Stimulated activated naive CD4-positive, alpha-beta T cell (primary cell): ENCODE measurements at regions not wholly inside any gene's neighbourhood (a gene's known extent, or its start where the extent isn't known, plus 50 kb on each side); places are given as distances from the start of the nearest gene placed in this dataset.
"Not testable (repeated sequence)": the region's sequence is repeated elsewhere in the genome, so short reads cannot be mapped to it uniquely, and the experiment has no call there.

ENCODE experiments used
- DNase-seq, 6 experiments: peaks; one replicate each; lab custom pipeline; 2025; lab: John Stamatoyannopoulos, UW

DNA sequence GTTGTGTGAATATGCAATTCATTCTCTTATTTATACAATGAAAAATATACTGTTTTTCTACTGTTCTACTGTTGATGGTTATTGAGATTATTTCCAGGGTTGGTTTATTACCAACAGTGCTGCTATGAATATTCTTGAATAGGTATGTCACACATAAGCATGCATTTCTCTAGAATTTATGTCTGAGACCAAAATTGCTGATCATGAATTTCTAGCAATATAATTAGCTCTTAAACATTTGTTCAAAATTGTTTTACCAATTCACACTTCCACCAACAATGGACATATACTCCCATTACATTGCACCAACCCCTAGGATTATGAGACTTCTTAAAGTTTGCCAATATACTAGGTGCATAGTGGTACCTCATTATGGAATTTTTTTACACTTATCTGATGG is 164.1 kb upstream of the KCNQ5 start:
- no peak for DNase-seq

DNA sequence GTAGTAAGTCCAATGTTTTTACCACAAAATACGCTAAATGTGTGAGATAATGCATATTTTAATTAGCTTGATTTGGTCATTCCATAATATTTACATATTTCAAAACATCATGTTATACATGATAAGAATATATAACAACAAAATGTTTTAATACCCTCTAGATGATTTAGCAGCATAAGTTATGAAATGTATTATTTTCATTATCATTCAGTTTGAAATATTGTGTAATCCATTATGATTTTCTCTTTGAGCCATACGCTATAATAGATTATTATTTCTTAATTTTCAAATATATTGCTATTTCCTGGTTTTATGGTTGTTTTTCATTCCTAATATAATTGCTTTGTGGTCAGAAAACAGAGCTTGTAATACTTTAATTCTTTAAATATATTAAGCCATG is 163.3 kb upstream of the KCNQ5 start:
- DNase-seq: no peak

DNA sequence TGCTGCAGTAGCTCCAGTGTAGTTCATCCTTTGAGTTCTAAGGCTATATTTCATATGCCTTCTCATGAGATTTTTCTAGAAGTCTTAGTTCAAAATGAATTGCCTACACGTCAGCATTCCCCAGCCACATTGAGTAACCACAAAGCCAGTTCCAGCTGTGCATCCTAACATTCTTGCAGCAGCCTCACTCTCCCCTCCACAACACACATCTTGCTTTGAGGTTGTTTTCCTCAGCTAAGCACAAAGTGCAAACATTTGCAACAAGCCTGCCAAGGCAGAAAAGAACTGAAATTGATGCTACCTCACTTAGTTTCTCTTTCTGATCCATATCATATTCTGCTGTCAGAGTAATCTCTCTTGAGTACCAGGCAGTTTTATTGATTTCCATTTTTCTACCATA is 160.7 kb upstream of the KCNQ5 start:
- no peak for DNase-seq

DNA sequence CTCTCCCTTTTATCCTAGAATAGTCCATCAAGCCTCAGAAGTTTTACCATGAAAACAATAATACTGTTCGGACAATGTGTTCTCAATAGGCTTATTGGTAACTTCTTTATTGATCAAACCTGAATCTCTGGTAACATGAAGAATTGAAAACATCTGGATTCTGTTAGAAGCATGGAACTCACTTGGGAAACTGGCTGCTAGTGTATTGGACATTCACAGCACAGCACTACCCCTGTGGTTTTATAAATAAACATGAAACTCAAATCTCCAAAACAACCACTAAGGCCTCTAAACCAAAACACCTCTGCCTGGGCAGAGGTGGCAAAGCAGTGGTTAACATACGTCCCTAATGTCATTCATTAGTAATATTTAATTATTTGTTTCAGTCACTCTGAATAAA is 157.6 kb upstream of the KCNQ5 start:
- DNase-seq: no peak

DNA sequence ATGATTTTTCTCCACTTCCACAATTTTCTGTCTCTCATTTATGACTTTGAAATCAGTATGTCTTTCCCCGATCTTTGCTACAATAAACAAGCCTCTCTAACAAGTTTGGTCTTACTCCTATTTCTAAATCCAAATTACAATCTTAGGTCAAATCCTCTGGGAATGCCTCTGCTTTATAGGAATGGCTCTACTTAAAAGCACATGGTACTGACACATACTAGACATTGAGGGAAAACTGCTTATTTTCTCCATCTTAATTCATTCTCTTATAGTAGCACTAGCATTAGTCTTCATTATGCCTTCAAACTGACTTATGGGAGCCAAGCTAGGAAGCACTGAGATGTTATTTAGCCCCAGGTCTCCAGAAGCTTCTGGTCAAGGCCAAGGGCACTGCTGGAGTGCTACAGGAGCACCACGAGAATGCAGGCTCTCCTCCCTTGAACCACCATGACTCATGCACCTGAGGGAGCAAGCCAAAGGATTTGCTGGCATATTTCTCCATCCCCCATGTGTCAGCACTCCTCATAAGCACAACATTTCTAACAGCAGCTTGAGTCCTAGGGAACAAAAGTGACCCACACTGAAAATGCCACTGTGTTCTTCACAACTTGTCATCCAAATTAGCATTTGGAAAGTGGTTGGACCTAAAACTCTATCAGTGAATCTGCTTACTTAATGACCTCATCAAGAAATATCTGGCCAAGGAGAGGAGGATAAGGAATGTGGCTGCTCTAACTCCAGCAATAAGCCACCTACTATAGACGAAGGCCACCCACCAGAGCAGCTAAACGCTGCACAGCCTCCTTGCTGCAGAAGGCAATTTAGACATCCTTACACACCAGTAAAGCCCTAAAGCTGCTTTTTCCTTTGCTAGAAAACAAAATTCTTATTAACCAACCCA is 156.8 kb upstream of the KCNQ5 start:
- no peak for DNase-seq

DNA sequence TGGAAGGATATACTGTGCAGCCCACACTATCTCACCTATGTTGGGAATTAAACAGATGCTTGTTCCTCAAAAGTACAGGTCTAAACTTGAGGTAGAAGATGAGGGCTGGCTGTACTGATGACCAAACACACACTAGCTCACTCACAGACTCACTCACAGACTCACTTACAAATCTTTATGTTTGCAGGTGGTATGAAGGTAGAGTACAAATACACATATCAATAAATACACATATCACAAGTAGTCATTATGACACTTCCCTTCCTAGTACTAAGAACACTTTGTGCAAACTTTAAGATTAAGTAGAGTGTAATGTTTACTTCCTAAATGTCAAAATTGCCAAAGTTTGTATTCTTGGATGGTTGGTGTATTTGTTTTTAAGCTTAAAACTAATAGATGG is 155.4 kb upstream of the KCNQ5 start:
- no peak for DNase-seq

DNA sequence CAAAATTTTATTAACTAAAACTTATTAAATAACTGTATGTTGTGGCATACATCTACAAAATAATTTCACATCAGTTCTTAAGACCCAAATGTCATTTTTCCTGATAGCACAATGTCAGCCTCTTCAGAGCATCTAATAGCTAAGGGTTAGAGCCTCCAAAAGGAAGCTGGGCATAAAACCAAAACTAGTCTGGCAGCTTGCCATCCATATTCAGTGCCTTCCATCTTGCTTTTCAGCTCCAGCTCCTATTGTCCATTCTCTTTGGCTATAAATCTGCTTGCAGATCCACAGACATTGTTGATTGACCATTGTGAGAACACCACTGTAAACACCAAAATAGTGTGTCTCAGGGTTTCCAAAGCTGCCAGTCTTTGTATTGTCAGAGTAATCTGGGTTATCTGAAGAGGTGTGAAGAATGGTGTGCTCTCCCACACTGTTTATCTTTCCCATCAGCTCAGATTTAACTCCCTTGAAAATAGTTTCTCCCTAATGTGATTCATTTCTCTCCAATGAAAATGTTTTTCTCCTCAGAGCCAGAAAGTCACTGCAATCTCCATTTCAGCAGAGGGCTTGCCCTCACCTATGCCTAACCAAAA is 154.8 kb upstream of the KCNQ5 start:
- no peak for DNase-seq

DNA sequence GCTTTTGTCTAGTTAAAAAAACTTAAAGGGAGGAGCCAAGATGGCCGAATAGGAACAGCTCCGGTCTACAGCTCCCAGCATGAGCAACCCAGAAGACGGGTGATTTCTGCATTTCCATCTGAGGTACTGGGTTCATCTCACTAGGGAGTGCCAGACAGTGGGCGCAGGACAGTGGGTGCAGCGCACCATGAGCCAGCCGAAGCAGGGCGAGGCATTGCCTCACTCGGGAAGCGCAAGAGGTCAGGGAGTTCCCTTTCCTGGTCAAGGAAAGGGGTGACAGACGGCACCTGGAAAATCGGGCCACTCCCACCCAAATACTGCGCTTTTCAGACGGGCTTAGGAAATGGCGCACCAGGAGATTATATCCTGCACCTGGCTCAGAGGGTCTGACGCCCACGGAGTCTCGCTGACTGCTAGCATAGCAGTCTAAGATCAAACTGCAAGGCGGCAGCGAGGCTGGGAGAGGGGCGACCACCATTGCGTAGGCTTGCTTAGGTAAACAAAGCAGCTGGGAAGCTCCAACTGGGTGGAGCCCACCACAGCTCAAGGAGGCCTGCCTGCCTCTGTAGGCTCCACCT is 152.4 kb upstream of the KCNQ5 start:
- not testable (repeated sequence) for DNase-seq

DNA sequence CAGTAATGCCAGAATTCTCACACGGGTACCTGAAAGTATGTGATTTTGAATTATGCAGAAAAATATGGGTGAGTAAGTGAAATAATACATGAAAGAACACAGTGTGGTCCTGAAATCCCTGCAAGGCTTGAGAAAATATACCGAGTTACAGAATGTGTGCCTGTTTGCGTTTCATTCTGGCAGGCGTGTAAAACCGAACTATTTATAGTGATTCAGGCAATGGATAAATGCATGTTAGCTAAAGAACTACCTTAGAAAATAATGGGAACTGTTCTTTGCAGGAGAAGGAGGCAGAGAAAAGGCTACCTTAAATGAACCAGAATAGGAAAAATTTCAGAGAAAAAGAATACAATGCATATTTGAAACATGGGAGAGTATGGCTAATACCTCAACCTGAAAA is 145.8 kb upstream of the KCNQ5 start:
- DNase-seq: no peak

DNA sequence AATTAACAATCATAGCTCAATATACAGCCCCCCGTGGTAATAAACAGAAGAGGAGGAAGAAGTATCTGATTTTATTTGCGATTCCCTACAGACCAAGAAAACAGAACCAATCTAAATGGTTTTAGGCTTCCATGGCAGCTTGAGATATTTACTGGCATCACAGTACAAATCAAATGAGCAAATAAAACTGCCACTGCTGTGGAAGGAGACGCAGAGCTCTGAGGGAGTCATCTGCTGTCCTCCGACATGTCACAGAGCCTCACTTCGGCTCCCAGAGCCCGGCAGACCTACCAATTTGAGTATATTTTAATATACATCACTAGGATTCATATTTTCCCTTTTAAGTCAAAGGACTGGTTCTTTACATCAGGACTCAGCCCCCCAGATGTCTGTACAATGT is 145.2 kb upstream of the KCNQ5 start:
- no peak for DNase-seq

DNA sequence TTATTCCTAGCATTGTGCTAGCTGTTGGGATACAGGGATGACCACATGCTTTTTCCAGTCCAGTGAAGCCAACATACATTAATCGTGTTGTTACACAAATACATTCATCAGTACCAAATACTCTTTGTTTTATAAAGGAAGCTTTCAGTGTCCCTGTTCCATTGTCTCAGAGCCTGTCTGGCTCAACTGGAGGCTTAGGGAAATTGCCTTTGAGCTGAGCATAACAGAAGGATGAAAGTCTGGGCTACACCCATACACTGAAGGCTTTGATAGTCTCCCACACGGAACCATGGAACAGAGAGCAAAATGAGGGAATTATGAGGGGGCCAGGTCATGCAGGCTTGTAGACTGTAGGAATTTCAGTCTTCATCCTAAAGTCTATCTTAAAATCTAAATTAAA is 126.4 kb upstream of the KCNQ5 start:
- DNase-seq: no peak

DNA sequence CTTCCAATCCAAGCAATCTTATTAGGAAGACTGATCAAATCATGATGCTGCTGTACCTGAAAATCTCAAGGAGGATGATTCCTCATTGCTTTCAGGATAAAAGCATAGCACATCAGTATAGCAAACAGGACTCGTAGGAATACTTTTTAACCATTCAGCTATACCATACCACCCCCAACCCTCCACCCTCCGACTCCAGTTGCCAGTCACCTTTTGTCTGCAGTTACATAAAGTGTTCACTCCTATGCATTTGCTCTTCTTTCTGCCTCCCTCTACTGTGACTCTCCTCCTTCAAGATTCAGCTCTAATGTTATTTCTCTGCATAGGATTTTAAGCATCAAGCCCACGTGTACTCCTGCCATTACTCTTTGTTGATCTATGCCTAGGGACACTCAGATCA is 124.7 kb upstream of the KCNQ5 start:
- no peak for DNase-seq

DNA sequence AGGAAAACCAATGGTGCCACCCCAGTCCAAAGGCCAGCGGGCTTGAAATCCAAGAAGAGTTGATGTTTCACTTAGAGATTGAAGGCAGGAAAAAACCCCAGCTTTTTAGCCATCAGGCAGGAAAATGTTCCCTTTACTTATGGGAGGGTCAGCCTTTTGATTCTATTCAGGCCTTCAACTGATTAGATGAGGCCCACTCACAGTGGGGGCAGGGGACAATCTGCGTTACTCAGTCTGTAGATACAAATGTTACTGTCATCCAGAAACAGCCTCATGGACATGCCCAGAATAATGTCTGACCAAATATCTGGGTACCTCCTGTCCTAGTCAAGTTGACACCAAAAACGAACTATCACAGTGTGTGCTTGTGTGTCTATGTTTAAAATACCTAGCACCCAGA is 121.2 kb upstream of the KCNQ5 start:
- DNase-seq: no peak

DNA sequence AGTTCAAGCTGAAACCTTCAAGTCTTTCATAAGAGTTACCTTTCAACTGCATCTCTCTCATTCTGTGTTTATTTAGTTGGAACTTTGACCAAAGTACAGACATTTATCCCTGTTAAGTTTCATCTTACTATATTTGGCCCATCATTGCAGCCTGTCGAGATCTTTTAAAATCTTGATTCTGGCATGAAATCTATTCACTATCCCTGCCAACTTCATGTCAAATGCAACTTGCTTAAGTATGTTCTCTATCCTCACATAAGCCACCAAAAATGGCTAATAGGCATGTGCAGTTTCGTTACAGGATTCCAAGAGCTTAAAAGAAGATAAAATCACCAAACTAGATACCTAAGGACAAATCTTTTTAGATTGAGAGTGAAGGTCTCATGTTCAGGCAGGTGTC is 117.5 kb upstream of the KCNQ5 start:
- DNase-seq: no peak

DNA sequence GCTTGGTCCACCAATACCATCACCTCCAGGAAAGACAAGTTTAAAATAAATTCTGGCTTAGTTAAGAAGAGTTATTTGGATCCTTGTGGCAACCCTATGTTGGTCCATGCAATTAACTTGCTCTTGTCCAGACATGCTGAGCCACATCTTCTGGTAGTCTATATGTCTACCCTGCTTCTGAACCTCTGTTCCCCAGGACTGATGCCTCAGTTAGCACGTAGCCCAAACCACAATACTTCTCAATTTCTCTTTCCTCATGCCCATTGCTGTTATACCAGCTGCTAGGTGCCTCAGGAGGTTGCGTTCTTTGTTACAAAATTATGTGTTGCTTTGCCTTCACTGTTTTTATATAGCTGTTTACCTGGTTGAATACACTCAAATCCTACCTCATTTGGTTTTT is 116.4 kb upstream of the KCNQ5 start:
- no peak for DNase-seq

DNA sequence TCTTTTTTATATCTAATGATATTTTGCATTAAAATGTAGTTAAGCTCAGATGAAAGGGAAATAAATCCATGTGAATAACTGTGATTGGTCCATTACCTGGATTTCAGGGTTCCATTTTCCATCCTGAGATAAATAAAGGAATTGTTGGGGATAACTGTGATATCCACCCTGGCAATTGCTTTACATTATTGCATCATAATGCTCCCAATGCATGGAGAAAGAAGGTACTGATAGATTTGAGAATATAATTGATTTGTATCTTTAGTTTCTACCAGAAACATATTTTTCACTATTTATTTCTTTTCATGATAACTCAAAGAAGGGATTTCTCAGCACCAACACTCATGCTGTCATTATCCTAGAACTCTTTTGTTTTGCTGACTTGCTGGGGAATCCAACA is 102.0 kb upstream of the KCNQ5 start:
- DNase-seq: no peak

DNA sequence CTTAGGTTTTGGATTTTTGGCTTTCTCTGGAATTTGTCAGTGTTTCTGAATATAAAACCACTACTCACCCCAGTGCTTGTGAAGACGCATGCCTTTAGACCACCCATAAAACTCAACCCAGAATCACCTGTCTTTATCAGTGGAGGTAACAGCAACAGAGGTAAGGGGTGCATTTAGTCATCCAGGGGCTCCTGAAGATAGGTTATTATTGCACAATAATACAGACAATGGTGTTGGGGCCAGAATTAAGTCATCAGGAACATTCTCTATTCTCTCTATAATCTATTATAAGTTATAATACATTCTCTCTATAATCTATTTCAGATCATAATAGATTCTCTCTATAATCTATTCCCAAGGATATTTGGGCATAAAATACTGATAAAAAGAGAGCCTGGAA is 100.2 kb upstream of the KCNQ5 start:
- DNase-seq: no peak

DNA sequence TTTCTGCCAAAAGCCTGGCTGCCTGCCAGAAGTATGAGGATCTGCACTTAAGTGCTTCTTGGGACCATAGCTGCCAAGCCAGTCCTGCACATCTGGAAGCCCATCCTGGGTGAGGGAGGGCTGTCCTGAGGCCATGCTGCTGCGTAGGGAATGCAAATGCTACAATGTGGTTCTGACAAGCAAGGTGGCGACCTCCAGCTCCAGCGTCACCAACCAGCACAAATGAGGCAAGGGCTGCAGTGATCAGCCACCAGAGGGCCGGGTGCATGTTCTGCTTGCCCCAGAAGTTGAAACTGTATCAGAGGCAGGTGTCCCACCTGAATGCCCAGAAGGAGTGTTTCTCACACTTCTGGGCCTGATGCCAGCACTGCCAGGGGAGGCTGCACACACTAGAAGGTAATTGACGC is 99.1 kb upstream of the KCNQ5 start:
- DNase-seq: peak in 3 of 6 experiments; percentile 4 to 41 (median 24)

DNA sequence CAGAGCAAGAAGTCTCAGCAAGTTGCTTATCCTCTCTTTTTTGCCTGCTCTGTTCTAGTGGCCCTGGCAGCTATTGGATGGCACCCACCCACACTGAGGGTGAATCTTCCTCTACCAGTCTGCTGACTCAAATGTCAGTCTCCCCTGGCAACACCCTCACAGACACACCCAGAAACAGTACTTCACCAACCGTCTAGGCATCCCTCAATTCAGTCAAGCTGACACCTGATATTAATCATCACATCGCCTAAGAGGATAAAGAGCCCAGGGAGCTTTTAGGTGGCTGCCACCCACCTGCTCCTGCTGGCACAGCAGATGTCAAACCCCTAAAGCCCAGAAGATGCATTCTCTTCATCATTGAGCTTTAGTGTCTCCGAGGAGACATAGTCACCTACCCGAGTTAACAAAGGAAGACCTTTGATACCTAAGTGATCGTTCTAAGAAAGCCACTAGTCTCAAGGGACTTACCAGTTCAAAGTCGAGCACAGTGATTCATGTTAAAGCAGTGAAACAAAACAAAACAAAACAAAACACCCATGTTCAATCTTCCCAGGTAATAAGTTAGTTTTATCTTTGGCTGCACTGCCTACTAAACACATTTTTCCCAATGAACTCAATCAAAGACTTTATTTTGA is 97.7 kb upstream of the KCNQ5 start:
- no peak for DNase-seq

DNA sequence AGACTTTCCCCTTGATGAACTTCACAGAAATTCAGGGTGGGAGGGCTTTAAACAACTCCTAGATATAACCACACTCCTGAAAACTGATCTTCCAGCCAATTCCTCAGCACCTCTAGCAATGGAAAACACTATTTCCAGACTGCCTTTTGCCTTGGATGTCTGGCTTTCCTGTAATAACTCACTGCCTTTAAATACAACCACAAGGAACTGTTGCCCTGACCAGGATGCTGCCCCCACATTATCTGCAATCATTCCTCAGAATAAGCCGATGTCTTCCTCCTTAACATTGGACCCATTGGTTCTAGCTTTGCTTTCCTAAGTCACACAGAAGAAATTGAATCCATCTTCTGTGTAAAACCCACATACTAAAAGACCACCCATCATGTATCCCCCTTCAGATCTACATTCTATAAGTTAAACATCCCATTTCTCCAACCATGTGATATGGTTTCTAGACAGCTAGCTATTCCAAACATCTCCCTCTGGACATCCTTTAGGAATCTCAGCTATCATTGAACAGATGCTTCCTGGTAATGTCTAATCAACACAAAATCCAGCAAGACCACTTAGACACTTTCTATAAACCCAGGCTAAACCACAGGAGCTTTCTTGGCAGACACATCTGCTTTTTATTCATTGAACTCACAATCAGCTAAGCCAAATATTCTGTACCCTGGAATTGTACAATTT is 95.9 kb upstream of the KCNQ5 start:
- DNase-seq: no peak

DNA sequence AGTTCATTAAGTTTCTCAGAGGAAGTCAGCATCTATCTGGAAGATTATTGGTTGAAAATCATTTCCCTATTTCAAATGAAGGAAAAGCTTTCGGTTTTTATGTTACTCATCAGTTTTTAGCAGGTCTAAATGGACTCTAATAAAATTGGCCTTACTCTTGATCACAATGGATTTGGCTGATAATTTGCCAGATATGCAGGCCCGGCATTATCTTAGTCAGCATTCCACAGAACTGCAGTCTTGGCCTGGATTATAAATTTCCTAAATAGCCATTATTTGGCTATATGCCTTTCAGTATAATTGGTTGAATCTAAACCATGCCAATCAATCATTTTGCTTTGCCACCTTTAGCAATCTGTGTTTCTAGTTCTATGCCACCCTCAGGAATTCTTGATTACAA is 91.7 kb upstream of the KCNQ5 start:
- DNase-seq: no peak

DNA sequence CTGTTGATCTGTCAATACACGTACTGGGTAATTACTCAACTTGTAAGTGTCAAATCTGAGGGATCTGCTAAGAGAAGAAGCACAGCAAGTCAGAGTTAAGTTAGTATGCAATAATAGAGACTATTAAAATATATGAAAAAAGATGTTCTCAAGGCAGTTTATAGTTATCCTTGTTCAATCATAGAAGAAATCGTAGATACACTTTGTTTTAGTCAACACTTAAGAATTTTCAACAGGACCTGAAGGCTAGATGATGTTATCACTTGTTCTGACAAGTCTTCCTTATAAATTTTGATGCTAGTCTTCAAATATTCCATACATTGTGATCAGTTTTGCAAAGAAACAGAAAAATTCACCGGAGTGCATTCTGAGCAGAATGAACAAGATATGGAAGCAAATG is 91.1 kb upstream of the KCNQ5 start:
- no peak for DNase-seq
